Right lobe of liver (tissue), 6 donors: ENCODE measurements at regions not wholly inside any gene's neighbourhood (a gene's known extent, or its start where the extent isn't known, plus 50 kb on each side); places are given as distances from the start of the nearest gene placed in this dataset.

Experiments used
- ATAC-seq, 4 donors: fragments of 200-7000 bp; cut with Tn5 transposase; one replicate each; pipeline ENCODE4 v1.9.1; 2020; ENCODE audit warnings: mild to moderate bottlenecking in 4 of 4, moderate library complexity in 4 of 4
- DNase-seq, 3 donors: peaks; one replicate each; pipeline ENCODE4 v3.0.0-alpha.2; 2020
- H3K27ac ChIP-seq, 3 donors: fragments of 200-600 bp; one replicate each; pipeline ENCODE4 v1.8.0; 2022
- H3K27me3 ChIP-seq, 2 donors: fragments of 200-600 bp; one replicate each; pipeline ENCODE4 v1.8.0; 2022
- H3K36me3 ChIP-seq, 4 donors: fragments of 200-600 bp; sonication (generic) in 1 of 4; one replicate each; pipeline versions ENCODE4 v1.5.1 to v1.8.0; 2017 to 2022; ENCODE audit warnings: control low read depth in 1 of 4
- H3K4me1 ChIP-seq, 4 donors: fragments of 200-600 bp; sonication (generic) in 1 of 4; one replicate each; pipeline versions ENCODE4 v1.5.1 to v1.8.0; 2017 to 2022; ENCODE audit warnings: control low read depth in 1 of 4
- H3K4me3 ChIP-seq, 3 donors: fragments of 200-600 bp; one replicate each; pipeline ENCODE4 v1.8.0; 2022
- H3K9me3 ChIP-seq, 4 donors: fragments of 200-600 bp; sonication (generic) in 1 of 4; one replicate each; pipeline versions ENCODE4 v1.5.1 to v1.8.0; 2017 to 2022; ENCODE audit warnings: control low read depth in 1 of 4
- POLR2A ChIP-seq: fragments of 450-650 bp; IDR thresholded peaks from one replicate; pipeline ENCODE4 v1.6.1; 2017; ENCODE audit warnings: antibody characterized with exemption, mild to moderate bottlenecking
- WGBS: methylation state at CpG from one replicate; pipeline ENCODE4 v1.1.6; 2018; ENCODE audit warnings: low coverage, low lambda C conversion rate; ENCODE audit not compliant: insufficient coverage; ENCODE audit errors: missing lambda C conversion rate; 5-methylcytosine and 5-hydroxymethylcytosine counted together
- intact Hi-C, 2 donors: fragments of 100-400 bp; cut with DNase I; formaldehyde crosslinking; loops; one replicate each; pipeline versions ENCODE4 v1.11.2 to v1.14.1; 2022
- TF ChIP-seq, protein P1 (sequence below), 4 donors: fragments of 200-600 bp in 3 of 4; fragments of 450-650 bp in 1 of 4; IDR thresholded peaks; one replicate each; pipeline versions ENCODE4 v1.5.1 to v1.8.0; 2016 to 2022; ENCODE audit warnings: antibody characterized with exemption in 4 of 4, mild to moderate bottlenecking in 2 of 4
- donor health status: DM: no; HTN: yes; CAD: no.
- donor health status: DM: no; HTN: no; CAD: no.
- donor health status: DM: no; HTN: no; CAD: no.
- donor health status: DM: no; HTN: yes; CAD: no.
- donor health status: DM: no; HTN: yes; CAD: no.

DNA sequence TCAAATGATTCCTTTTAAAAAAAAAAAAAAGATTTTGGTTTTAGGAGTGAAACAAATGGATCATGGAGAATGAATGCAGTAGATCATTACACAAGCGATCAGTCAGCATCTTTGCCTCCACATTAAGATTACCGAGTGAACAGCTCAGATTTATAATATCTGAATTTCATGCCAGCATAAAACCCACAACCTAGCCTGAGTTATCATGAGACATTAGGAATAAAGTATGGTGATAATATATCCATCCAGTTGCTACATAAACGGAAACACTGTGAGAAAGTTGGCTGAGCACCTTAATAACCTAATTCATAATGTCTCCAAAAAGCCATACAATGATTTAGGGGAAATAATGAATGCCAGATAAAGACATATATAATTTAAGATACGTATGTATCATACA is 553.1 kb upstream of the TUSC1 start:
- intact Hi-C loops, result no loop called here
- ATAC-seq, result no peak

GRCh38 chr9:26229324-26230054 is 551.2 kb upstream of the TUSC1 start:
- WGBS, result 39% methylated on average over 6 of the region's 6 CpGs
- intact Hi-C loops, result no loop called here

More for the DNA sequence above, 553.1 kb upstream of the TUSC1 start:
- Histone ChIP-seq H3K27me3 (no peaks in the 10 kb centered on the region), H3K9me3 (no peaks in the 10 kb centered on the region), H3K36me3 (no peaks in the 10 kb centered on the region), H3K4me1 (no peaks in the 10 kb centered on the region), H3K27ac (no peak overlapping the region), H3K4me3 (no peak overlapping the region)
- no peak for DNase-seq
- WGBS, result 41% methylated on average over 4 of the region's 4 CpGs
- TF ChIP-seq POLR2A, result no peak
- TF ChIP-seq, protein P1, sequence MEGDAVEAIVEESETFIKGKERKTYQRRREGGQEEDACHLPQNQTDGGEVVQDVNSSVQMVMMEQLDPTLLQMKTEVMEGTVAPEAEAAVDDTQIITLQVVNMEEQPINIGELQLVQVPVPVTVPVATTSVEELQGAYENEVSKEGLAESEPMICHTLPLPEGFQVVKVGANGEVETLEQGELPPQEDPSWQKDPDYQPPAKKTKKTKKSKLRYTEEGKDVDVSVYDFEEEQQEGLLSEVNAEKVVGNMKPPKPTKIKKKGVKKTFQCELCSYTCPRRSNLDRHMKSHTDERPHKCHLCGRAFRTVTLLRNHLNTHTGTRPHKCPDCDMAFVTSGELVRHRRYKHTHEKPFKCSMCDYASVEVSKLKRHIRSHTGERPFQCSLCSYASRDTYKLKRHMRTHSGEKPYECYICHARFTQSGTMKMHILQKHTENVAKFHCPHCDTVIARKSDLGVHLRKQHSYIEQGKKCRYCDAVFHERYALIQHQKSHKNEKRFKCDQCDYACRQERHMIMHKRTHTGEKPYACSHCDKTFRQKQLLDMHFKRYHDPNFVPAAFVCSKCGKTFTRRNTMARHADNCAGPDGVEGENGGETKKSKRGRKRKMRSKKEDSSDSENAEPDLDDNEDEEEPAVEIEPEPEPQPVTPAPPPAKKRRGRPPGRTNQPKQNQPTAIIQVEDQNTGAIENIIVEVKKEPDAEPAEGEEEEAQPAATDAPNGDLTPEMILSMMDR (IDR thresholded peaks at IDR 0.05), result no peak

GRCh38 chr9:26228273-26228672 is 550.0 kb upstream of the TUSC1 start:
- DNase-seq (no peak), ATAC-seq (no peak)
- Histone ChIP-seq H3K9me3 (no peaks in the 10 kb centered on the region), H3K4me3 (no peak overlapping the region), H3K27me3 (no peaks in the 10 kb centered on the region), H3K27ac (no peak overlapping the region), H3K36me3 (no peaks in the 10 kb centered on the region), H3K4me1 (no peaks in the 10 kb centered on the region)
- TF ChIP-seq, protein P1 (IDR thresholded peaks at IDR 0.05), result no peak
- no peak for TF ChIP-seq POLR2A
- WGBS, result 0% methylated on average over 1 of the region's 2 CpGs
- intact Hi-C loops, result no loop called here

More at GRCh38 chr9:26229324-26230054, 551.2 kb upstream of the TUSC1 start:
- Histone ChIP-seq H3K36me3 (no peaks in the 10 kb centered on the region), H3K4me3 (no peak overlapping the region), H3K27ac (no peak overlapping the region), H3K4me1 (no peaks in the 10 kb centered on the region), H3K27me3 (no peaks in the 10 kb centered on the region), H3K9me3 (no peaks in the 10 kb centered on the region)
- TF ChIP-seq, protein P1 (IDR thresholded peaks at IDR 0.05), result no peak
- DNase-seq (no peak), ATAC-seq (no peak)

GRCh38 chr9:26221290-26221689 is 543.0 kb upstream of the TUSC1 start:
- Histone ChIP-seq H3K4me1 (no peaks in the 10 kb centered on the region), H3K4me3 (no peak overlapping the region), H3K27ac (no peak overlapping the region), H3K27me3 (no peaks in the 10 kb centered on the region), H3K36me3 (no peaks in the 10 kb centered on the region), H3K9me3 (no peaks in the 10 kb centered on the region)
- no peak for TF ChIP-seq POLR2A
- TF ChIP-seq, protein P1 (IDR thresholded peaks at IDR 0.05), result no peak
- intact Hi-C loops, result no loop called here
- DNase-seq (no peak), ATAC-seq (no peak)

DNA sequence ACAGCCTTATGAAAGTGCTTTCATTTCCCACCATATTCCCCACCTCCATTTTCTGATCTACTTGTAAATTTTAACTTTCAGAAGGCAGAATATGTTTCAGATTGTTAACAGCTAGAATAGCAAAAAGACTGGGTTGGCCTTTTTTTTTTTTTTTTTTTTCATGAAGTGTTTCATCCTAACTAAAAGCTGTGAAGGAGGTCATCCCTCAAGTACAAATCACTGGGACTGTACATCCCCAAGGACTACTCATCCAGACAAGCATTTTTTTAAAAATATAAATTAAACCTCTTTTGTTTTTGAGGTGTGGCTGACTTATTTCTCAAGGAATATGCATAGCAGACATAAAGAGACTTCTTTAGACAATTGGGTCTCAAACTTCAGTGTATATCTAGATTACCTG is 542.1 kb upstream of the TUSC1 start:
- H3K27me3 ChIP-seq, result no peaks in the 10 kb centered on the region
- ATAC-seq, result no peak
- H3K36me3 ChIP-seq, result no peaks in the 10 kb centered on the region
- H3K4me3 ChIP-seq, result no peak overlapping the region
- no peak overlapping the region for H3K27ac ChIP-seq
- H3K4me1 ChIP-seq, result no peaks in the 10 kb centered on the region
- TF ChIP-seq POLR2A, result no peak
- TF ChIP-seq, protein P1 (IDR thresholded peaks at IDR 0.05), result no peak
- intact Hi-C loops, result no loop called here
- no peaks in the 10 kb centered on the region for H3K9me3 ChIP-seq
- no peak for DNase-seq
